ENCODE measurements at regions not wholly inside any gene's neighbourhood (a gene's known extent, or its start where the extent isn't known, plus 50 kb on each side); places are given as distances from the start of the nearest gene placed in this dataset.

GRCh38 chr6:156045401-156046267, 590.0 kb upstream of the NOX3 start:
- TF ChIP-seq POLR2AphosphoS5 (IDR thresholded peaks at IDR 0.05; ENCODE audit: low read depth): no peak
- TF ChIP-seq CTCF (IDR thresholded peaks at IDR 0.05; ENCODE audit: insufficient read depth, low read length): no peak
- TF ChIP-seq GABPA (IDR thresholded peaks at IDR 0.05; ENCODE audit: low read depth): no peak
